Neural crest cell (in vitro differentiated cells): ENCODE measurements at regions not wholly inside any gene's neighbourhood (a gene's known extent, or its start where the extent isn't known, plus 50 kb on each side); places are given as distances from the start of the nearest gene placed in this dataset.

Source experiments
- DNase-seq: peaks from one replicate; pipeline ENCODE4 v3.0.0; 2021; ENCODE audit warnings: low read depth, mixed read lengths, low spot score
- H3K27ac Mint-ChIP-seq: one replicate; pipeline ENCODE4 v1.8.0; 2021; ENCODE audit warnings: mild to moderate bottlenecking, mixed read lengths; ENCODE audit not compliant: unreplicated experiment
- H3K27me3 Mint-ChIP-seq: 2 replicates; pipeline ENCODE4 v1.8.0; 2021; ENCODE audit warnings: low read depth, mild to moderate bottlenecking, mixed read lengths
- H3K36me3 Mint-ChIP-seq: 2 replicates; pipeline ENCODE4 v1.8.0; 2021; ENCODE audit warnings: low read depth, mild to moderate bottlenecking, mixed read lengths
- H3K4me1 Mint-ChIP-seq: 2 replicates; pipeline ENCODE4 v1.8.0; 2021; ENCODE audit warnings: mixed read lengths
- H3K4me3 Mint-ChIP-seq: one replicate; pipeline ENCODE4 v1.8.0; 2021; ENCODE audit warnings: mild to moderate bottlenecking, mixed read lengths
- H3K9me3 Mint-ChIP-seq: 2 replicates; pipeline ENCODE4 v1.8.0; 2021; ENCODE audit warnings: mixed read lengths
- CTCF ChIP-seq: fragments of 200-600 bp; sonication (generic); conservative IDR thresholded peaks from 2 replicates; pipeline ENCODE4 v1.5.0; 2021; ENCODE audit warnings: antibody characterized with exemption, mild to moderate bottlenecking

- no peaks in the 10 kb centered on the region for H3K4me1 Mint-ChIP-seq
- no peak for DNase-seq
- no peak for TF ChIP-seq CTCF
- no peaks in the 10 kb centered on the region for H3K36me3 Mint-ChIP-seq
- no peak overlapping the region for H3K27ac Mint-ChIP-seq
- no peaks in the 10 kb centered on the region for H3K9me3 Mint-ChIP-seq
- H3K4me3 Mint-ChIP-seq = no peak overlapping the region
- H3K27me3 Mint-ChIP-seq = no peaks in the 10 kb centered on the region
These were observed 93.6 kb upstream of the IL6 start for GRCh38 chr7:22633286-22633953.

- Mint-ChIP-seq H3K36me3 (no peaks in the 10 kb centered on the region), H3K27me3 (no peaks in the 10 kb centered on the region), H3K27ac (no peak overlapping the region), H3K4me3 (no peak overlapping the region), H3K4me1 (no peaks in the 10 kb centered on the region), H3K9me3 (no peaks in the 10 kb centered on the region)
- DNase-seq = no peak
- TF ChIP-seq CTCF = no peak
These were observed 94.3 kb upstream of the IL6 start for GRCh38 chr7:22632674-22633073.

GRCh38 chr7:22631730-22632129 lies 95.3 kb upstream of the IL6 start:
- H3K27ac Mint-ChIP-seq = no peak overlapping the region
- DNase-seq = no peak
- TF ChIP-seq CTCF = no peak
- H3K9me3 Mint-ChIP-seq = no peaks in the 10 kb centered on the region
- H3K4me1 Mint-ChIP-seq = no peaks in the 10 kb centered on the region
- H3K36me3 Mint-ChIP-seq = no peaks in the 10 kb centered on the region
- H3K27me3 Mint-ChIP-seq = no peaks in the 10 kb centered on the region
- no peak overlapping the region for H3K4me3 Mint-ChIP-seq

- no peak overlapping the region for H3K4me3 Mint-ChIP-seq
- TF ChIP-seq CTCF = no peak
- no peaks in the 10 kb centered on the region for H3K9me3 Mint-ChIP-seq
- H3K4me1 Mint-ChIP-seq = no peaks in the 10 kb centered on the region
- no peak overlapping the region for H3K27ac Mint-ChIP-seq
- no peak for DNase-seq
- H3K27me3 Mint-ChIP-seq = no peaks in the 10 kb centered on the region
- no peaks in the 10 kb centered on the region for H3K36me3 Mint-ChIP-seq
These were observed 96.9 kb upstream of the IL6 start for GRCh38 chr7:22630069-22630468.

- no peaks in the 10 kb centered on the region for H3K36me3 Mint-ChIP-seq
- DNase-seq = no peak
- H3K4me1 Mint-ChIP-seq = no peaks in the 10 kb centered on the region
These were observed 97.9 kb upstream of the IL6 start for GRCh38 chr7:22629056-22629455.

More at GRCh38 chr7:22629056-22629455, 97.9 kb upstream of the IL6 start:
- TF ChIP-seq CTCF = no peak
- Mint-ChIP-seq H3K9me3 (no peaks in the 10 kb centered on the region), H3K27me3 (no peaks in the 10 kb centered on the region), H3K27ac (no peak overlapping the region), H3K4me3 (no peak overlapping the region)
